Adrenal gland (tissue), 5 donors: ENCODE measurements at regions not wholly inside any gene's neighbourhood (a gene's known extent, or its start where the extent isn't known, plus 50 kb on each side); places are given as distances from the start of the nearest gene placed in this dataset.

Source experiments
- CTCF ChIP-seq, 6 experiments: fragments of 450-650 bp in 4 of 6; fragments of 200-600 bp in 2 of 6; sonication (generic) in 1 of 6; IDR thresholded peaks; 1 replicate in 5 of 6; 2 replicates in 1 of 6; pipeline versions ENCODE4 v1.5.1 to v1.8.0; 2016 to 2021; ENCODE audit warnings: antibody characterized with exemption in 6 of 6, mild to moderate bottlenecking in 2 of 6, moderate library complexity in 1 of 6
- POLR2A ChIP-seq, 2 donors: fragments of 450-650 bp; IDR thresholded peaks; one replicate each; pipeline ENCODE4 v1.6.1; 2017; ENCODE audit warnings: antibody characterized with exemption in 2 of 2, mild to moderate bottlenecking in 2 of 2, moderate library complexity in 1 of 2
- donor health status: DM: no; HTN: no; CAD: no.

DNA sequence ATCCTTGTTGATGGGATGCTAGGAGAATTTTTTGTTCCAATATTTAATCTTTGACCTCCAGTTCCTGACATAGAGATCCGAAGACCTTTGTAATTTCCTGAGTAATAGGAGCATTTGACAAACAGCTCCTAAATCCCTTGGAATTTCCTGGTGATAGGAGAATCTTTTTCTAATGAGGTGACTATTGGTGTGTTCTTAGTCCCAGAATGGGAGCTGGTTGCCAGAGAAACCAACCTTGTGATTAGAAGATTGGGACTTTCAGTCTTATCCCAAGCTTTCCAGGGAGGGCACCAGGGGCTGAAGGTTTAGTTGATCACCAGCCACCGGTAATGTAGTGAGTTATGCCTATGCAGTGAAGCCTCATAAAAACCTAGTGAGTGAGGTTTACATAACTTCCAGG, 170.9 kb downstream of the KDM5D start:
- no peak for TF ChIP-seq CTCF (IDR thresholded peaks at IDR 0.05)
- no peak for TF ChIP-seq POLR2A (IDR thresholded peaks at IDR 0.05)
